Effector memory CD4-positive, alpha-beta T cell (primary cell): ENCODE measurements at regions not wholly inside any gene's neighbourhood (a gene's known extent, or its start where the extent isn't known, plus 50 kb on each side); places are given as distances from the start of the nearest gene placed in this dataset.
"Not testable (repeated sequence)": the region's sequence is repeated elsewhere in the genome, so short reads cannot be mapped to it uniquely, and the experiment has no call there.

Source experiments
- DNase-seq, 3 donors: peaks; one replicate each; pipeline ENCODE4 v3.0.0-alpha.2; 2020
- H3K27ac ChIP-seq: 2 replicates; pipeline ENCODE4 v1.7.0; 2013; ENCODE audit warnings: mild to moderate bottlenecking, low read length, moderate library complexity; ENCODE audit not compliant: insufficient read depth, poor library complexity, severe bottlenecking
- H3K27me3 ChIP-seq: replicated peaks from 2 replicates; pipeline ENCODE4 v1.7.0; 2013; ENCODE audit warnings: mild to moderate bottlenecking, low read length; ENCODE audit not compliant: insufficient read depth, control insufficient read depth, poor library complexity, severe bottlenecking
- H3K36me3 ChIP-seq: 2 replicates; pipeline ENCODE4 v1.7.0; 2013; ENCODE audit warnings: mild to moderate bottlenecking, low read length, moderate library complexity; ENCODE audit not compliant: control insufficient read depth, insufficient read depth
- H3K4me1 ChIP-seq: 2 replicates; pipeline ENCODE4 v1.7.0; 2013; ENCODE audit warnings: low read length, mild to moderate bottlenecking; ENCODE audit not compliant: control insufficient read depth, insufficient read depth, poor library complexity, severe bottlenecking
- H3K4me3 ChIP-seq: 2 replicates; pipeline ENCODE4 v1.7.0; 2013; ENCODE audit warnings: low read length, low read depth, mild to moderate bottlenecking; ENCODE audit not compliant: insufficient read depth, poor library complexity, severe bottlenecking
- H3K9me3 ChIP-seq: 2 replicates; pipeline ENCODE4 v1.7.0; 2013; ENCODE audit warnings: mild to moderate bottlenecking, low read length, moderate library complexity; ENCODE audit not compliant: control insufficient read depth

GRCh38 chr2:71962350-71962749 lies 185.3 kb downstream of the CYP26B1 start:
- Histone ChIP-seq H3K36me3 (no peaks in the 10 kb centered on the region), H3K4me3 (no peak overlapping the region), H3K4me1 (no peaks in the 10 kb centered on the region), H3K27ac (no peak overlapping the region), H3K27me3 (no peaks in the 10 kb centered on the region), H3K9me3 (no peaks in the 10 kb centered on the region)
- no peak for DNase-seq

- H3K27me3 ChIP-seq: no peaks in the 10 kb centered on the region
These were observed 186.2 kb downstream of the CYP26B1 start for GRCh38 chr2:71961289-71962027.

GRCh38 chr2:71959494-71959893 lies 188.2 kb downstream of the CYP26B1 start:
- Histone ChIP-seq H3K4me1 (no peaks in the 10 kb centered on the region), H3K9me3 (no peaks in the 10 kb centered on the region), H3K4me3 (no peak overlapping the region), H3K27me3 (no peaks in the 10 kb centered on the region), H3K36me3 (no peaks in the 10 kb centered on the region), H3K27ac (no peak overlapping the region)
- no peak for DNase-seq

More at GRCh38 chr2:71961289-71962027, 186.2 kb downstream of the CYP26B1 start:
- Histone ChIP-seq H3K4me3 (no peak overlapping the region), H3K27ac (no peak overlapping the region), H3K36me3 (no peaks in the 10 kb centered on the region), H3K9me3 (no peaks in the 10 kb centered on the region), H3K4me1 (no peaks in the 10 kb centered on the region)
- no peak for DNase-seq

GRCh38 chr2:71958426-71958825 lies 189.2 kb downstream of the CYP26B1 start:
- not testable (repeated sequence) for H3K9me3 ChIP-seq, H3K4me1 ChIP-seq, DNase-seq, H3K27me3 ChIP-seq, H3K27ac ChIP-seq, H3K4me3 ChIP-seq, H3K36me3 ChIP-seq

- Histone ChIP-seq H3K4me1 (no peaks in the 10 kb centered on the region), H3K4me3 (no peak overlapping the region), H3K36me3 (no peaks in the 10 kb centered on the region), H3K9me3 (no peaks in the 10 kb centered on the region), H3K27ac (no peak overlapping the region), H3K27me3 (no peaks in the 10 kb centered on the region)
- no peak for DNase-seq
These were observed 195.0 kb downstream of the CYP26B1 start for GRCh38 chr2:71952572-71953188.

- Histone ChIP-seq H3K36me3 (no peaks in the 10 kb centered on the region), H3K4me1 (no peaks in the 10 kb centered on the region), H3K27me3 (no peaks in the 10 kb centered on the region), H3K27ac (no peak overlapping the region), H3K4me3 (no peak overlapping the region), H3K9me3 (no peaks in the 10 kb centered on the region)
- DNase-seq: no peak
These were observed 195.8 kb downstream of the CYP26B1 start for GRCh38 chr2:71951718-71952404.

GRCh38 chr2:71951083-71951468 lies 196.6 kb downstream of the CYP26B1 start:
- DNase-seq: no peak
- H3K27ac ChIP-seq: no peak overlapping the region
- no peaks in the 10 kb centered on the region for H3K9me3 ChIP-seq
- H3K36me3 ChIP-seq: no peaks in the 10 kb centered on the region
- no peak overlapping the region for H3K4me3 ChIP-seq
- no peaks in the 10 kb centered on the region for H3K4me1 ChIP-seq
- no peaks in the 10 kb centered on the region for H3K27me3 ChIP-seq

- no peaks in the 10 kb centered on the region for H3K36me3 ChIP-seq
- no peaks in the 10 kb centered on the region for H3K27me3 ChIP-seq
- no peaks in the 10 kb centered on the region for H3K4me1 ChIP-seq
- no peak overlapping the region for H3K4me3 ChIP-seq
- H3K27ac ChIP-seq: no peak overlapping the region
- H3K9me3 ChIP-seq: no peaks in the 10 kb centered on the region
- no peak for DNase-seq
These were observed 197.2 kb downstream of the CYP26B1 start for GRCh38 chr2:71950256-71951082.

- Histone ChIP-seq H3K27ac (no peak overlapping the region), H3K9me3 (no peaks in the 10 kb centered on the region), H3K4me3 (no peak overlapping the region), H3K4me1 (no peaks in the 10 kb centered on the region), H3K36me3 (no peaks in the 10 kb centered on the region), H3K27me3 (no peaks in the 10 kb centered on the region)
- DNase-seq: no peak
These were observed 198.2 kb downstream of the CYP26B1 start for GRCh38 chr2:71949537-71949798.
